WTC11 (cell line): ENCODE measurements at regions not wholly inside any gene's neighbourhood (a gene's known extent, or its start where the extent isn't known, plus 50 kb on each side); places are given as distances from the start of the nearest gene placed in this dataset.

Source experiments
- ATAC-seq: fragments of 200-7000 bp; cut with Tn5 transposase; 2 replicates; pipeline ENCODE4 v1.10.0; 2021; ENCODE audit warnings: mild to moderate bottlenecking, moderate library complexity
- CTCF ChIA-PET: fragments of 300-600 bp; sonication (Branson Sonifier 250); formaldehyde crosslinking; loops from one replicate; lab custom pipeline; 2021; ENCODE audit warnings: antibody characterized with exemption; lab: Charles Lee
- POLR2A ChIA-PET: fragments of 350-600 bp; sonication (Branson Sonifier 250); formaldehyde crosslinking; loops from one replicate; lab custom pipeline; 2021; ENCODE audit warnings: antibody characterized with exemption; lab: Charles Lee
- DNase-seq: peaks from one replicate; pipeline ENCODE4 v3.0.0; 2021; ENCODE audit warnings: low spot score
- H3K27ac Mint-ChIP-seq: 2 replicates; pipeline ENCODE4 v1.8.0; 2021; ENCODE audit warnings: mixed read lengths
- H3K27me3 Mint-ChIP-seq: 2 replicates; pipeline ENCODE4 v1.8.0; 2021; ENCODE audit warnings: low read depth, mild to moderate bottlenecking, moderate library complexity, mixed read lengths
- H3K36me3 Mint-ChIP-seq: 2 replicates; pipeline ENCODE4 v1.8.0; 2021; ENCODE audit warnings: mixed read lengths
- H3K4me1 Mint-ChIP-seq: 2 replicates; pipeline ENCODE4 v1.8.0; 2022; ENCODE audit warnings: mixed read lengths
- H3K4me3 Mint-ChIP-seq: 2 replicates; pipeline ENCODE4 v1.8.0; 2021; ENCODE audit warnings: mild to moderate bottlenecking, moderate library complexity, mixed read lengths
- H3K9me3 Mint-ChIP-seq: 2 replicates; pipeline ENCODE4 v1.8.0; 2021; ENCODE audit warnings: mixed read lengths
- AR ChIP-seq: fragments of 250-450 bp; sonication (Bioruptor Pico); IDR thresholded peaks from 2 replicates; pipeline ENCODE4 v1.9.0; 2021; ENCODE audit warnings: mild to moderate bottlenecking
- CBFB ChIP-seq: sonication (generic); formaldehyde crosslinking; IDR thresholded peaks from 2 replicates; pipeline ENCODE4 v1.8.1; 2022; ENCODE audit warnings: mild to moderate bottlenecking, low read depth, missing genetic modification reagents
- EMX1 ChIP-seq: fragments of 250-450 bp; sonication (Bioruptor Pico); IDR thresholded peaks from 2 replicates; pipeline ENCODE4 v1.8.0; 2021; ENCODE audit warnings: mild to moderate bottlenecking
- ETV6 ChIP-seq: sonication (generic); formaldehyde crosslinking; IDR thresholded peaks from 2 replicates; pipeline ENCODE4 v1.8.1; 2022; ENCODE audit warnings: mild to moderate bottlenecking, missing genetic modification reagents
- FOXP1 ChIP-seq: sonication (generic); formaldehyde crosslinking; IDR thresholded peaks from 2 replicates; pipeline ENCODE4 v1.8.0; 2022; ENCODE audit warnings: missing genetic modification reagents, mild to moderate bottlenecking, moderate library complexity, borderline replicate concordance
- GRHL2 ChIP-seq: fragments of 250-450 bp; sonication (Bioruptor Pico); IDR thresholded peaks from 2 replicates; pipeline ENCODE4 v1.8.0; 2022; ENCODE audit warnings: mild to moderate bottlenecking, moderate library complexity; ENCODE audit not compliant: insufficient replicate concordance, severe bottlenecking
- HMGXB4 ChIP-seq: sonication (generic); formaldehyde crosslinking; IDR thresholded peaks from 2 replicates; pipeline ENCODE4 v1.8.1; 2023; ENCODE audit warnings: mild to moderate bottlenecking, moderate library complexity, missing genetic modification reagents
- KAT7 ChIP-seq: sonication (generic); formaldehyde crosslinking; IDR thresholded peaks from 2 replicates; pipeline ENCODE4 v1.8.1; 2023; ENCODE audit warnings: missing genetic modification reagents, mild to moderate bottlenecking, borderline replicate concordance
- MYBL2 ChIP-seq: sonication (generic); formaldehyde crosslinking; IDR thresholded peaks from 2 replicates; pipeline ENCODE4 v1.8.1; 2023; ENCODE audit warnings: mild to moderate bottlenecking, moderate library complexity, missing genetic modification reagents
- NFATC4 ChIP-seq: fragments of 250-450 bp; sonication (Bioruptor Pico); IDR thresholded peaks from 2 replicates; pipeline ENCODE4 v1.9.0; 2021; ENCODE audit warnings: mild to moderate bottlenecking
- NFE2L1 ChIP-seq: sonication (generic); formaldehyde crosslinking; IDR thresholded peaks from 2 replicates; pipeline ENCODE4 v1.8.1; 2023; ENCODE audit warnings: missing genetic modification reagents
- PREB ChIP-seq: sonication (generic); formaldehyde crosslinking; IDR thresholded peaks from 2 replicates; pipeline ENCODE4 v1.8.1; 2022; ENCODE audit warnings: mild to moderate bottlenecking, missing genetic modification reagents, moderate library complexity, borderline replicate concordance
- SMAD3 ChIP-seq: sonication (generic); formaldehyde crosslinking; IDR thresholded peaks from 2 replicates; pipeline ENCODE4 v1.8.0; 2022; ENCODE audit warnings: missing genetic modification reagents, mild to moderate bottlenecking, borderline replicate concordance
- SP1 ChIP-seq: sonication (generic); formaldehyde crosslinking; conservative IDR thresholded peaks from 2 replicates; pipeline ENCODE4 v1.8.1; 2022; ENCODE audit warnings: missing genetic modification reagents
- TEAD1 ChIP-seq: sonication (generic); formaldehyde crosslinking; IDR thresholded peaks from 2 replicates; pipeline ENCODE4 v1.8.0; 2022; ENCODE audit warnings: mild to moderate bottlenecking, missing genetic modification reagents
- ZMAT4 ChIP-seq: fragments of 250-450 bp; sonication (Bioruptor Pico); IDR thresholded peaks from 2 replicates; pipeline ENCODE4 v1.9.0; 2021; ENCODE audit warnings: mild to moderate bottlenecking
- ZNF138 ChIP-seq: sonication (generic); formaldehyde crosslinking; conservative IDR thresholded peaks from 2 replicates; pipeline ENCODE4 v1.8.1; 2022; ENCODE audit warnings: mild to moderate bottlenecking, moderate library complexity, missing genetic modification reagents
- ZNF219 ChIP-seq: sonication (generic); formaldehyde crosslinking; IDR thresholded peaks from 2 replicates; pipeline ENCODE4 v1.8.0; 2023; ENCODE audit warnings: missing genetic modification reagents, mild to moderate bottlenecking, borderline replicate concordance
- ZNF263 ChIP-seq: sonication (generic); formaldehyde crosslinking; IDR thresholded peaks from 2 replicates; pipeline ENCODE4 v1.8.1; 2022; ENCODE audit warnings: low read depth, mild to moderate bottlenecking, moderate library complexity, missing genetic modification reagents
- ZNF317 ChIP-seq: sonication (generic); formaldehyde crosslinking; IDR thresholded peaks from 2 replicates; pipeline ENCODE4 v1.8.1; 2023; ENCODE audit warnings: low read depth, mild to moderate bottlenecking, moderate library complexity, missing genetic modification reagents, borderline replicate concordance
- ZNF425 ChIP-seq: fragments of 250-450 bp; sonication (Bioruptor Pico); conservative IDR thresholded peaks from 2 replicates; pipeline ENCODE4 v1.9.0; 2021; ENCODE audit warnings: mild to moderate bottlenecking

- TF ChIP-seq GRHL2 (CRISPR knock-in tag) = no peak
- TF ChIP-seq CBFB (CRISPR knock-in tag) = no peak
- TF ChIP-seq SMAD3 (CRISPR knock-in tag) = no peak
- no peak for TF ChIP-seq ETV6 (CRISPR knock-in tag)
- no peak for TF ChIP-seq ZNF425 (CRISPR knock-in tag)
- no peak for TF ChIP-seq ZMAT4 (CRISPR knock-in tag)
- TF ChIP-seq MYBL2 (CRISPR knock-in tag) = no peak
Measured at GRCh38 chr2:4188561-4188960, 485.2 kb downstream of the DCDC2C start (continued).

GRCh38 chr2:4190548-4190947 lies 487.2 kb downstream of the DCDC2C start:
- H3K27ac Mint-ChIP-seq = no peak overlapping the region
- TF ChIP-seq ZNF219 (CRISPR knock-in tag) (no peak), NFATC4 (CRISPR knock-in tag) (no peak), TEAD1 (CRISPR knock-in tag) (no peak), ZNF138 (CRISPR knock-in tag) (no peak), ZNF263 (no peak), EMX1 (CRISPR knock-in tag) (no peak), FOXP1 (CRISPR knock-in tag) (no peak), CBFB (CRISPR knock-in tag) (no peak), HMGXB4 (CRISPR knock-in tag) (no peak), SP1 (CRISPR knock-in tag) (no peak), ZNF317 (CRISPR knock-in tag) (no peak), NFE2L1 (no peak), KAT7 (CRISPR knock-in tag) (no peak), PREB (CRISPR knock-in tag) (no peak), AR (CRISPR knock-in tag) (no peak)
- peaks cover 85% of the 10 kb centered on the region for H3K9me3 Mint-ChIP-seq
- no peak for DNase-seq
- ChIA-PET CTCF (no interaction called here), POLR2A (no interaction called here)
- H3K27me3 Mint-ChIP-seq = peaks cover 8% of the 10 kb centered on the region
- no peak for ATAC-seq
- H3K4me1 Mint-ChIP-seq = no peaks in the 10 kb centered on the region
- H3K4me3 Mint-ChIP-seq = no peak overlapping the region
- H3K36me3 Mint-ChIP-seq = peaks cover 82% of the 10 kb centered on the region
